HepG2 (cell line): ENCODE measurements at regions not wholly inside any gene's neighbourhood (a gene's known extent, or its start where the extent isn't known, plus 50 kb on each side); places are given as distances from the start of the nearest gene placed in this dataset.

Experiments
- ATAC-seq: fragments of 200-7000 bp; cut with Tn5 transposase; 3 replicates; pipeline ENCODE4 v1.9.1; 2020; ENCODE audit warnings: mild to moderate bottlenecking, moderate library complexity
- BruUV-seq: library from RNA; stranded (reverse); fragments of 400-500 nt; replicated peaks from 2 replicates; lab custom pipeline; 2021; lab: Mats Ljungman, UMichigan
- CTCF ChIA-PET: fragments of 300-600 bp; formaldehyde crosslinking; extraction: SDS; loops from one replicate; lab custom pipeline; 2021; ENCODE audit warnings: low total read pairs, inconsistent platforms, low intra/inter-chr PET ratio; lab: Yijun Ruan, JAX
- POLR2A ChIA-PET: fragments of 350-600 bp; sonication (Branson Sonifier 250); formaldehyde crosslinking; loops from one replicate; lab custom pipeline; 2020; ENCODE audit warnings: antibody characterized with exemption, inconsistent platforms; lab: Yijun Ruan, JAX
- DNase-seq: peaks from one replicate; pipeline ENCODE4 v3.0.0-alpha.2; 2015; ENCODE audit warnings: low spot score
- FAIRE-seq: peaks from 3 replicates; lab custom pipeline; 2011; peaks lifted over from hg19 to GRCh38; lab: Jason Lieb, UNC
- H2AFZ ChIP-seq: one replicate; pipeline ENCODE4 v1.6.1; 2011; ENCODE audit warnings: low read length, inconsistent platforms
- H3K27ac ChIP-seq: fragments of 300-600 bp; 3 replicates; pipeline ENCODE4 v1.8.0; 2011; ENCODE audit warnings: mixed run types, mild to moderate bottlenecking, mixed read lengths, low read length, inconsistent platforms; ENCODE audit not compliant: insufficient read depth; ENCODE audit errors: extremely low read length
- H3K27me3 ChIP-seq, 2 experiments: fragments of 200-600 bp in 1 of 2; 2 replicates in 1 of 2; 3 replicates in 1 of 2; pipeline versions ENCODE4 v1.6.0 to v1.8.0; 2011; ENCODE audit warnings: low read length in 2 of 2, mild to moderate bottlenecking in 2 of 2, moderate library complexity in 2 of 2, inconsistent platforms in 1 of 2; ENCODE audit not compliant: insufficient read depth in 2 of 2, control insufficient read depth in 1 of 2
- H3K36me3 ChIP-seq, 2 experiments: fragments of 200-600 bp in 1 of 2; replicated peaks in 1 of 2; 2 replicates in 1 of 2; 3 replicates in 1 of 2; pipeline versions ENCODE4 v1.5.1 to v1.8.0; 2011; ENCODE audit warnings: low read length in 2 of 2, inconsistent platforms in 1 of 2; ENCODE audit not compliant: insufficient read depth in 2 of 2, control insufficient read depth in 1 of 2
- H3K4me1 ChIP-seq: 2 replicates; pipeline ENCODE4 v1.5.1; 2012; ENCODE audit warnings: low read length, inconsistent platforms; ENCODE audit not compliant: insufficient read depth
- H3K4me2 ChIP-seq: 2 replicates; pipeline ENCODE4 v1.6.0; 2011; ENCODE audit warnings: low read depth, low read length, inconsistent platforms
- H3K4me3 ChIP-seq, 3 experiments: fragments of 200-600 bp in 1 of 3; sonication (generic), shearing (Covaris generic) in 1 of 3; replicated peaks in 1 of 3; 2 replicates each; pipeline ENCODE4 v1.5.1; 2011 to 2016; ENCODE audit warnings: low read length in 3 of 3, inconsistent platforms in 2 of 3, low read depth in 2 of 3, mild to moderate bottlenecking in 2 of 3, control low read depth in 1 of 3, mixed read lengths in 1 of 3; ENCODE audit not compliant: insufficient read depth in 1 of 3
- H3K79me2 ChIP-seq: one replicate; pipeline ENCODE4 v1.6.1; 2011; ENCODE audit warnings: low read length, inconsistent platforms; ENCODE audit not compliant: insufficient read depth
- H3K9ac ChIP-seq: 2 replicates; pipeline ENCODE4 v1.6.0; 2011; ENCODE audit warnings: mild to moderate bottlenecking, low read depth, low read length, inconsistent platforms; ENCODE audit not compliant: insufficient read depth
- H3K9me3 ChIP-seq: 2 replicates; pipeline ENCODE4 v1.5.1; 2012; ENCODE audit warnings: mild to moderate bottlenecking, low read length
- H4K20me1 ChIP-seq: 2 replicates; pipeline ENCODE4 v1.6.0; 2011; ENCODE audit warnings: inconsistent platforms, mild to moderate bottlenecking, low read length, moderate library complexity; ENCODE audit not compliant: insufficient read depth
- BORCS8-MEF2B ChIP-seq: sonication (generic); formaldehyde crosslinking; IDR thresholded peaks from 2 replicates; pipeline ENCODE4 v1.8.0; 2022; ENCODE audit warnings: mild to moderate bottlenecking, missing genetic modification reagents
- CC2D1A ChIP-seq: sonication (generic); formaldehyde crosslinking; IDR thresholded peaks from 2 replicates; pipeline ENCODE4 v1.8.1; 2023; ENCODE audit warnings: mild to moderate bottlenecking, missing genetic modification reagents
- HDAC2 ChIP-seq: sonication (generic); formaldehyde crosslinking; IDR thresholded peaks from 2 replicates; pipeline ENCODE4 v1.4.0; 2020; ENCODE audit warnings: missing genetic modification reagents
- MTF1 ChIP-seq: sonication (generic); formaldehyde crosslinking; IDR thresholded peaks from 2 replicates; pipeline ENCODE4 v1.5.0; 2020; ENCODE audit warnings: missing genetic modification reagents
- POLR2AphosphoS5 ChIP-seq: IDR thresholded peaks from 2 replicates; pipeline ENCODE4 v1.6.1; 2012; ENCODE audit warnings: low read depth, low read length
- RFX3 ChIP-seq: IDR thresholded peaks from 2 replicates; pipeline ENCODE4 v1.6.1; 2016; ENCODE audit warnings: missing biosample characterization, missing genetic modification reagents
- STAG1 ChIP-seq: sonication (generic); formaldehyde crosslinking; IDR thresholded peaks from 2 replicates; pipeline ENCODE4 v1.4.0; 2020; ENCODE audit warnings: missing genetic modification reagents
- TFAP4 ChIP-seq: sonication (generic); IDR thresholded peaks from 2 replicates; pipeline ENCODE4 v1.6.1; 2016; ENCODE audit warnings: low read depth, borderline replicate concordance
- TMF1 ChIP-seq: sonication (generic); formaldehyde crosslinking; IDR thresholded peaks from 2 replicates; pipeline ENCODE4 v1.8.1; 2022; ENCODE audit warnings: low read depth, missing genetic modification reagents
- ZNF205 ChIP-seq: IDR thresholded peaks from 2 replicates; pipeline ENCODE4 v1.6.1; 2018; ENCODE audit warnings: missing biosample characterization, missing genetic modification reagents
- ZNF333 ChIP-seq: sonication (generic); formaldehyde crosslinking; IDR thresholded peaks from 2 replicates; pipeline ENCODE4 v1.4.0; 2020; ENCODE audit warnings: mild to moderate bottlenecking, missing genetic modification reagents, borderline replicate concordance
- ZNF672 ChIP-seq: sonication (generic); formaldehyde crosslinking; IDR thresholded peaks from 2 replicates; pipeline ENCODE4 v1.8.1; 2022; ENCODE audit warnings: missing genetic modification reagents
- ZNF766 ChIP-seq: sonication (generic); formaldehyde crosslinking; IDR thresholded peaks from 2 replicates; pipeline ENCODE4 v1.5.0; 2020; ENCODE audit warnings: missing genetic modification reagents, borderline replicate concordance
- ZNF841 ChIP-seq: sonication (generic); formaldehyde crosslinking; IDR thresholded peaks from 2 replicates; pipeline ENCODE4 v1.8.1; 2023; ENCODE audit warnings: missing genetic modification reagents, borderline replicate concordance
- WGBS: methylation state at CpG from one replicate; pipeline ENCODE4 v1.1.6; 2017; ENCODE audit warnings: low lambda C conversion rate; 5-methylcytosine and 5-hydroxymethylcytosine counted together
- in situ Hi-C: cut with HindIII; loops from 2 replicates; pipeline ENCODE4 v1.10.0; 2017; ENCODE audit warnings: low pct_unique_long_range_greater_than_20kb; ENCODE audit not compliant: extremely low pct_ligation_motif_present
- intact Hi-C: fragments of 100-400 bp; cut with micrococcal nuclease; formaldehyde crosslinking; loops from one replicate; pipeline ENCODE4 v1.10.0; 2022; ENCODE audit not compliant: unreplicated experiment
- TF ChIP-seq, protein P1 (sequence below): sonication (generic); formaldehyde crosslinking; IDR thresholded peaks from 2 replicates; pipeline ENCODE4 v1.5.0; 2020; ENCODE audit warnings: mild to moderate bottlenecking, missing genetic modification reagents
- TF ChIP-seq, protein P2 (sequence below): IDR thresholded peaks from 2 replicates; pipeline ENCODE4 v1.6.1; 2012; ENCODE audit warnings: inconsistent platforms
- TF ChIP-seq, protein P3 (sequence below): IDR thresholded peaks from 2 replicates; pipeline ENCODE4 v1.6.1; 2016; ENCODE audit warnings: low read depth

GRCh38 chr3:88979760-88980159 lies 127.7 kb upstream of the EPHA3 start:
- ChIA-PET POLR2A (no interaction called here), CTCF (no interaction called here)
- Histone ChIP-seq H3K27ac (no peak overlapping the region), H2AFZ (no peak overlapping the region), H3K9ac (no peak overlapping the region), H3K79me2 (no peaks in the 10 kb centered on the region), H3K36me3 (no peaks in the 10 kb centered on the region), H3K4me1 (no peaks in the 10 kb centered on the region), H4K20me1 (no peaks in the 10 kb centered on the region), H3K27me3 (no peaks in the 10 kb centered on the region), H3K4me3 (no peak overlapping the region), H3K4me2 (no peak overlapping the region), H3K9me3 (no peaks in the 10 kb centered on the region)
- intact Hi-C loops (loop anchor here (5.0 kb wide), 1 partner anchor 677 kb away; no protein-coding TSS in a partner anchor), in situ Hi-C loops (no loop called here)
- TF ChIP-seq, protein P1, sequence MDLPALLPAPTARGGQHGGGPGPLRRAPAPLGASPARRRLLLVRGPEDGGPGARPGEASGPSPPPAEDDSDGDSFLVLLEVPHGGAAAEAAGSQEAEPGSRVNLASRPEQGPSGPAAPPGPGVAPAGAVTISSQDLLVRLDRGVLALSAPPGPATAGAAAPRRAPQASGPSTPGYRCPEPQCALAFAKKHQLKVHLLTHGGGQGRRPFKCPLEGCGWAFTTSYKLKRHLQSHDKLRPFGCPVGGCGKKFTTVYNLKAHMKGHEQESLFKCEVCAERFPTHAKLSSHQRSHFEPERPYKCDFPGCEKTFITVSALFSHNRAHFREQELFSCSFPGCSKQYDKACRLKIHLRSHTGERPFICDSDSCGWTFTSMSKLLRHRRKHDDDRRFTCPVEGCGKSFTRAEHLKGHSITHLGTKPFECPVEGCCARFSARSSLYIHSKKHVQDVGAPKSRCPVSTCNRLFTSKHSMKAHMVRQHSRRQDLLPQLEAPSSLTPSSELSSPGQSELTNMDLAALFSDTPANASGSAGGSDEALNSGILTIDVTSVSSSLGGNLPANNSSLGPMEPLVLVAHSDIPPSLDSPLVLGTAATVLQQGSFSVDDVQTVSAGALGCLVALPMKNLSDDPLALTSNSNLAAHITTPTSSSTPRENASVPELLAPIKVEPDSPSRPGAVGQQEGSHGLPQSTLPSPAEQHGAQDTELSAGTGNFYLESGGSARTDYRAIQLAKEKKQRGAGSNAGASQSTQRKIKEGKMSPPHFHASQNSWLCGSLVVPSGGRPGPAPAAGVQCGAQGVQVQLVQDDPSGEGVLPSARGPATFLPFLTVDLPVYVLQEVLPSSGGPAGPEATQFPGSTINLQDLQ (CRISPR knock-in tag): no peak
- TF ChIP-seq HDAC2 (CRISPR knock-in tag) (no peak), ZNF205 (CRISPR knock-in tag) (no peak), ZNF841 (no peak), ZNF333 (no peak), MTF1 (CRISPR knock-in tag) (no peak)
- TF ChIP-seq, protein P2, sequence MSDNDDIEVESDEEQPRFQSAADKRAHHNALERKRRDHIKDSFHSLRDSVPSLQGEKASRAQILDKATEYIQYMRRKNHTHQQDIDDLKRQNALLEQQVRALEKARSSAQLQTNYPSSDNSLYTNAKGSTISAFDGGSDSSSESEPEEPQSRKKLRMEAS: no peak
- ATAC-seq: no peak
- no TSS peak for BruUV-seq
- DNase-seq: no peak
- FAIRE-seq: no peak
- 17% methylated on average over 3 of the region's 3 CpGs for WGBS

DNA sequence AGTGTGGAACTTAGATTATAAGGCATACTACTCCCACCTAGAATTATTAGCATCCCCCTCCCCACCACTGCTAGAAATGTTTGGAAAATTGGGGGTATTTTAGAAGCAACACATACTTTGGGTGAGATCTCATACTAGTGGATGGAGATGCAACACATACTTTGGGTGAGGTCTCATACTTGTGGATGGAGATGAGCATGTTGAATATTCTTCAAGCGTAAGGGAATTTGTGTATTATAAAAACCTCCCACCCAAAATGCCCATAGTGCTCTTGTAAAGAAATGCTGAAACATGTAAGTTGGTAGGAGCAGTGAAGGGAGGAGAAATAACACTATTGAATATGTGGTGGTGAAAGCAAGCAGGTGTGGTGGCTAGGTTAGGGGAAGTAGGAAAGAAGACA lies 124.0 kb upstream of the EPHA3 start:
- Histone ChIP-seq H3K4me2 (no peak overlapping the region), H2AFZ (no peak overlapping the region), H3K27me3 (no peaks in the 10 kb centered on the region), H3K27ac (no peak overlapping the region), H3K9ac (no peak overlapping the region), H3K79me2 (no peaks in the 10 kb centered on the region), H3K4me1 (no peaks in the 10 kb centered on the region), H3K36me3 (no peaks in the 10 kb centered on the region), H4K20me1 (no peaks in the 10 kb centered on the region), H3K4me3 (no peak overlapping the region), H3K9me3 (no peaks in the 10 kb centered on the region)
- ATAC-seq (no peak), FAIRE-seq (no peak), DNase-seq (no peak)
- intact Hi-C loops (no loop called here), in situ Hi-C loops (no loop called here)
- POLR2A ChIA-PET: no interaction called here
- BruUV-seq: no TSS peak
- CTCF ChIA-PET: no interaction called here
- 0% methylated on average over 1 of the region's 1 CpG for WGBS
- TF ChIP-seq ZNF672: no peak
- no peak for TF ChIP-seq CC2D1A (CRISPR knock-in tag)
- no peak for TF ChIP-seq TMF1 (CRISPR knock-in tag)
- TF ChIP-seq TFAP4: no peak
- TF ChIP-seq POLR2AphosphoS5: no peak
- TF ChIP-seq, protein P3, sequence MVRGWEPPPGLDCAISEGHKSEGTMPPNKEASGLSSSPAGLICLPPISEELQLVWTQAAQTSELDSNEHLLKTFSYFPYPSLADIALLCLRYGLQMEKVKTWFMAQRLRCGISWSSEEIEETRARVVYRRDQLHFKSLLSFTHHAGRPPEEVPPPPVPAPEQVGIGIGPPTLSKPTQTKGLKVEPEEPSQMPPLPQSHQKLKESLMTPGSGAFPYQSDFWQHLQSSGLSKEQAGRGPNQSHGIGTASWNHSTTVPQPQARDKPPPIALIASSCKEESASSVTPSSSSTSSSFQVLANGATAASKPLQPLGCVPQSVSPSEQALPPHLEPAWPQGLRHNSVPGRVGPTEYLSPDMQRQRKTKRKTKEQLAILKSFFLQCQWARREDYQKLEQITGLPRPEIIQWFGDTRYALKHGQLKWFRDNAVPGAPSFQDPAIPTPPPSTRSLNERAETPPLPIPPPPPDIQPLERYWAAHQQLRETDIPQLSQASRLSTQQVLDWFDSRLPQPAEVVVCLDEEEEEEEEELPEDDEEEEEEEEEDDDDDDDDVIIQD (CRISPR knock-in tag): no peak
- TF ChIP-seq STAG1: no peak
- no peak for TF ChIP-seq BORCS8-MEF2B (CRISPR knock-in tag)
- no peak for TF ChIP-seq RFX3 (CRISPR knock-in tag)
- TF ChIP-seq ZNF766 (CRISPR knock-in tag): no peak
